ENCODE measurements at regions not wholly inside any gene's neighbourhood (a gene's known extent, or its start where the extent isn't known, plus 50 kb on each side); places are given as distances from the start of the nearest gene placed in this dataset.
"Not testable (repeated sequence)": the region's sequence is repeated elsewhere in the genome, so short reads cannot be mapped to it uniquely, and the experiment has no call there.

DNA sequence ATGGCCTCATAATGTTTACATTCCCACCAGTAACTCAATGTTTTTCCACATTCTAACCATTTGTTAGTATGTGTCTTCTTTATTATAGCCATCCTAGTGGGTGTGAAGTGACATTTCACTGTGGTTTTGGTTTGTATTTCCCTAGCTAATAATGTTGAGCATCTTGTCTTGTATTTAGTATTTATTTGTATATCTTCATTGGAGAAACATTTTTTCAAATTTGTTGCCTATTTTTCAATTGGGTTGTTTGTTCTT is 144.8 kb upstream of the NBPF19 start:
- not testable (repeated sequence) for H3K27ac Mint-ChIP-seq; H3K4me1 Mint-ChIP-seq (ENCODE audit: low read depth); H3K27me3 Mint-ChIP-seq (ENCODE audit: insufficient read depth); DNase-seq; H3K9me3 Mint-ChIP-seq; H3K36me3 Mint-ChIP-seq (ENCODE audit: low read depth); H3K4me3 Mint-ChIP-seq

DNA sequence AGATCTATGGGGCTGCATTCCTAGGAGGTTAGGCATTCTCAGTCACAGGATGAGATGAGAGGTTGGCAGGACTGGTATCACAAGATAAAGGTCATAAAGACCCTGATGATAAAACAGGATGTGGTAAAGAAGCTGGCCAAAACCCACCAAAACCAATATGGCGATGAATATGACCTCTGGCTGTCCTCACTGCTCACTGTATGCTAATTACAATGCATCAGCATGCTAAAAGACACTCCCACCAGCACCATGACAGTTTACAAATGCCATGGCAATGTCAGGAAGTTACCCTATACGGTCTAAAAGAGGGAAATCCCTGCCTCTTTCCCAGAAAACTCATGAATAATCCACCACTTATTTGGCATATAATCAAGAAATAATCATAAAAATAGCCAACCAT is 138.8 kb upstream of the NBPF19 start:
- not testable (repeated sequence) for H3K27ac Mint-ChIP-seq; H3K36me3 Mint-ChIP-seq (ENCODE audit: low read depth); DNase-seq; H3K4me1 Mint-ChIP-seq (ENCODE audit: low read depth); H3K9me3 Mint-ChIP-seq; H3K4me3 Mint-ChIP-seq; H3K27me3 Mint-ChIP-seq (ENCODE audit: insufficient read depth)

DNA sequence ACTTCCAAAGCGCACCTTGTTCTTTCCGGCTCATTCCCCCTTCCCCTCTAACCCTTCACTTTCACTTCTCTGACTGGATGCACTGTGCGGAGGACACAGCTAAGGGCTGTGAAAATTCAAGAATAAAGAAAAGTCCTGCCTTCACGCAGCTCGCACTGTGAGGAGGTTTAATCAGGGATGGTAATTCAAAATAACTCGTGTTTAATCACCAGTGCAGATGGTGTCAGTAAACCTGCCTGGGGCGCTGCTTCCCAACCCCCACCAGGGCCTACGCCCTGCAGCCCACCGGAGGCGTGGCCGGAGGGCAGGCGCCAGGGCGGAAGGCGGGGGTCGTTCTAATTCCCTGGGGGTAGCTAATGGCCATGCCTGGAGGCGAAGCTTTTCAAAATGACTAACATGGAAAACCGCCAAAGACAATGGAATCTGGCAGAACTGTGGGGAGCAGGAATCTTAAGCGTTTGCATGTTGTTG is 136.6 kb upstream of the NBPF19 start:
- not testable (repeated sequence) for H3K36me3 Mint-ChIP-seq (ENCODE audit: low read depth)

DNA sequence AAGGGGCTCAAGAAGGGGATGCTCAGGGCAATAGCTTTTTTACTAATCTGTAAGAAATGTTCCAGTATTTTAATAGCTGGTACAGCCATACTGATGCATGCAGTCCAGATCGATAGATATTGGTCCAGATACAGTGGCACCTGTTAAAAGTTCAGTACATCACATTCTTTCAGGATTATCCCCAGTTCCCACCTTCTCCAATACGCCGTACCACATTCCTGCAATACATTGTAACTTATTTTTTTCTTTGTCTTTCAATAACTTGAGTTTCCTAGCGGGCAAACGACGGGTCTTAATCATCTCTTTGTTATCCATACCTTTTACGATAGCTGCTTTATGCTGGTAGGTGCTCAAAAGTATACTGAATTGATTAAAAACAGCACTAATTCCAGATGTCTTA is 136.1 kb upstream of the NBPF19 start:
- H3K36me3 Mint-ChIP-seq (ENCODE audit: low read depth); H3K4me1 Mint-ChIP-seq (ENCODE audit: low read depth); H3K27me3 Mint-ChIP-seq (ENCODE audit: insufficient read depth); H3K4me3 Mint-ChIP-seq; H3K9me3 Mint-ChIP-seq; DNase-seq; H3K27ac Mint-ChIP-seq: not testable (repeated sequence)

More for the DNA sequence above, 136.6 kb upstream of the NBPF19 start:
- not testable (repeated sequence) for H3K4me1 Mint-ChIP-seq (ENCODE audit: low read depth); H3K27ac Mint-ChIP-seq; H3K4me3 Mint-ChIP-seq; H3K27me3 Mint-ChIP-seq (ENCODE audit: insufficient read depth); DNase-seq; H3K9me3 Mint-ChIP-seq

DNA sequence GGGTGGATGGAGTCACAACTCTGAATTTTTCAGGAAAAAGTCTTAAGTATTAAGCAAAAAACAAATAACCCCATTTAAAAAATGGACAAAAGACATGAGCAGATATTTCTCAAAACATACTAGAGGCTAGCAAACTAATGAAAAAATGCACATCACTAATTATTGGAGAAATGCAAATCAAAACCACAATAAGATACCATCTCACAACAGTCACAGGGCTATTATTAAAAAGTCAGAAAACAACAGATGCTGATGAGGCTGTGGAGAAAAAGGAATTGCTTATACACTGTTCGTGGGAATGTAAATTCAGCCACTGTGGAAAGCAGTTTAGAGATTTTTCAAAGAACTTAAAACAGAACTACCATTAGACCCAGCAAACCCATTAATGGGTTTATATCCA is 125.4 kb upstream of the NBPF19 start:
- H3K27ac Mint-ChIP-seq; H3K4me3 Mint-ChIP-seq; H3K4me1 Mint-ChIP-seq (ENCODE audit: low read depth); DNase-seq; H3K27me3 Mint-ChIP-seq (ENCODE audit: insufficient read depth); H3K9me3 Mint-ChIP-seq; H3K36me3 Mint-ChIP-seq (ENCODE audit: low read depth): not testable (repeated sequence)

DNA sequence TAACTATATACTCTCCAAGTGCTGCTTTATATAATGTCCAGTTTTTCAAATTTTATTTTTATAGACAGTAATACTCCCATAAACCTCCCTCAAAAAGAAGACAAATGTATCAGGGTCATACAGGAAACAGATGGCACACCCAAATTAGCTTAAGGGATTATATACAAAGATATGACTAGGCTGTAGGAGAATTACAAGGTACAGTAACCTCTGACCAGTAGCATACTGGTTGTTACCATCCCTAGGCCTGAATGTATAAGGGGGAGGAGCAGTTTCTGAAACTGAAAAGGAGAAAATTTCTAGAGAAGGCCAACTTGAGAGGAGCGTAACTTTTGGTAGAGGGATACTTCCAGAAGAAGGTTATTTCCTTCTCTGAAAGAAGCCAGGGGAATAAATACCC is 122.6 kb upstream of the NBPF19 start:
- not testable (repeated sequence) for H3K27me3 Mint-ChIP-seq (ENCODE audit: insufficient read depth); H3K4me3 Mint-ChIP-seq; H3K36me3 Mint-ChIP-seq (ENCODE audit: low read depth); H3K27ac Mint-ChIP-seq; H3K4me1 Mint-ChIP-seq (ENCODE audit: low read depth); H3K9me3 Mint-ChIP-seq; DNase-seq

DNA sequence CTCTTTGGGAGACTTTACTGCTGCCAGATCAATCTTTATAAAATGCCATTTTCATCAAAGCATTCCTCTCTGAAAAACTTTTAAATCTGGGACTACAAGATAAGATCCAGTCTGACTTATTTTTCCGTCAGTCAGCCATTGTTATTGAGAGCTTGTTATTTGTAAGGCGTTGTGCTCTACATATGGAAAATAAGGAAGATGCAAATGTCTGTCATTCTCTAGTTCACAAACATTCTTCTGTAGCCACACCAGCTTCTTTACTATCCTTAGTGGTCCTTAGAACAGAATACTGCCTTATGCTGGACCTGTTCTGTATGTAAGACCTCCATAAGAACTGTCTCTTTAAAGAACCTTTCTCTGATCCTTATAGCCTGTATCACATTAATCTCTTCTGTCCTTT is 120.3 kb upstream of the NBPF19 start:
- DNase-seq; H3K9me3 Mint-ChIP-seq; H3K27me3 Mint-ChIP-seq (ENCODE audit: insufficient read depth); H3K27ac Mint-ChIP-seq; H3K4me1 Mint-ChIP-seq (ENCODE audit: low read depth); H3K4me3 Mint-ChIP-seq; H3K36me3 Mint-ChIP-seq (ENCODE audit: low read depth): not testable (repeated sequence)

DNA sequence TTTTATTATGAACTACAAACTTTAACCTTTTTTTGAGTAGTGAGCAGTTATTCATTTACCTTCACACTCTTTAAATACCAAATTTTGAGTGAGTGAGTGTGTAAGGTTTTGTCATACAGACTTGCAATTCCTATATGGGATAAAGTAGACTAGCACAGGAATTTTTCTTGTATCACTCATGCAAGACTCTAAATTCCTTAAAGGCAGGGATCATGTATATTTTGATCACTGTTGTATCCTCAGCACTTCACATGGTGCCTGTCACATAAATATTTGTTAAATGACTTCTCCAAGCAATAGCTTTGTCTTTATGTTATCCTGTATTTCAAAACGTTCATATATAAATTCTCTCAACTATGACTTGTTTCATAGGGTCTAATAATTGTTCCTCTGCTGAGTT is 119.1 kb upstream of the NBPF19 start:
- H3K27ac Mint-ChIP-seq; H3K9me3 Mint-ChIP-seq; H3K4me3 Mint-ChIP-seq; DNase-seq; H3K27me3 Mint-ChIP-seq (ENCODE audit: insufficient read depth); H3K36me3 Mint-ChIP-seq (ENCODE audit: low read depth); H3K4me1 Mint-ChIP-seq (ENCODE audit: low read depth): not testable (repeated sequence)

DNA sequence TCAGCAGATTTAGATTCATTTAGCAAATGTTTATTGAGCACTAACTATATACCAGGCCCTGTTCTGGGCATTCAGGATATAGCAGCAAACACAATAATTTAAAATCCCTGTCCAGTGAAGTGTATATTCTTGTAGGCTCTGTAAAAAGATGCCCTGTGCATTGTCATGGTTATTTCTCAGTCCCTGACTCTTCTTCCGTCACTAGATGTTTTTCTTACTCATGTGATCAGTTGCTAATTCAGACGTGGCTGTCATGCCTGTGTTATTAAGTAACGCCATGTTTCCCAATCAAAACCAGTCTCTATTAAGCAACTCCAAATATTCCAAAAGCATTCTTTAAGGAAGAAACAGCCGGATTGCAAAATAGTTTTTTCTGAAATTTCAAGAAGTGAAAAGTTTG is 118.7 kb upstream of the NBPF19 start:
- not testable (repeated sequence) for H3K9me3 Mint-ChIP-seq; H3K27ac Mint-ChIP-seq; H3K4me1 Mint-ChIP-seq (ENCODE audit: low read depth); H3K36me3 Mint-ChIP-seq (ENCODE audit: low read depth); H3K27me3 Mint-ChIP-seq (ENCODE audit: insufficient read depth); H3K4me3 Mint-ChIP-seq; DNase-seq

DNA sequence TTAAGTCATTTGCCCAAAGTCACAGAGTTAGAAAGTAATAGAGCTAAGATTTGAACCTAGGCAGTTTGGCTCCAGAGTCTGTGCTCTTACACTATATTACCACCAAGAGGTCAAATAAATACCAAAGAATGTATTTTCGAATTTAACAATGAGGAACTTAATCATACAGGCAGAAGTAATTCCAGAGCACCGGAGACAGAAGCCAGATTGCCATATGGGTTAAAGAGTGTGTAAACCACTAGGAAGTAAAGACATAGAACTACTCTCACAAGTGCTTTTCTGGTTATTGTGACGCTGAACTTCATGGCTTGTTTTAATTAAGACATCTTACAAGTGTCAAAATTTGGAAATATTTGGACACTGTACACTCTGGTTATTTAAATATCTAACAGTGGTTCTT is 114.5 kb upstream of the NBPF19 start:
- not testable (repeated sequence) for H3K4me3 Mint-ChIP-seq; H3K36me3 Mint-ChIP-seq (ENCODE audit: low read depth); H3K9me3 Mint-ChIP-seq; H3K27ac Mint-ChIP-seq; H3K4me1 Mint-ChIP-seq (ENCODE audit: low read depth); DNase-seq; H3K27me3 Mint-ChIP-seq (ENCODE audit: insufficient read depth)

DNA sequence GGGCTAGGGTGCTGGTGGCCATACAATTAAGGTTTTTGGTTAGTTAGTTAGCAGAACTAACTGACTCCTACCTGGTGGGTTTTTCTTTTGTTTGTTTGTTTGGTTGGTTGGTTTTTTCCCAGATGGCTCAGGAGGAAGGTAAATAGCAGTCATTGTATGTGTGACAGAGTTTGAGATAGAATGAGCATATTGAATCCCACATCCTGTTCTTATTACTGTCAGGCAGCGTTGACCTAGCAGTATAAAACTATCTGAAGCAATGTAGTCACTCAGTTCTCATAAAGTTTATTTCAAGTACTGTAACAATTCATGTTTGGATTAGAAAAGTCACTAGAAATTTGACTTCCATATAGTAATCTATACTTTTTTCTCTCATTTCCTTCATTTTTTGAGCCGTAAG is 113.5 kb upstream of the NBPF19 start:
- not testable (repeated sequence) for H3K36me3 Mint-ChIP-seq (ENCODE audit: low read depth); H3K9me3 Mint-ChIP-seq; H3K27ac Mint-ChIP-seq; DNase-seq; H3K27me3 Mint-ChIP-seq (ENCODE audit: insufficient read depth); H3K4me3 Mint-ChIP-seq; H3K4me1 Mint-ChIP-seq (ENCODE audit: low read depth)

DNA sequence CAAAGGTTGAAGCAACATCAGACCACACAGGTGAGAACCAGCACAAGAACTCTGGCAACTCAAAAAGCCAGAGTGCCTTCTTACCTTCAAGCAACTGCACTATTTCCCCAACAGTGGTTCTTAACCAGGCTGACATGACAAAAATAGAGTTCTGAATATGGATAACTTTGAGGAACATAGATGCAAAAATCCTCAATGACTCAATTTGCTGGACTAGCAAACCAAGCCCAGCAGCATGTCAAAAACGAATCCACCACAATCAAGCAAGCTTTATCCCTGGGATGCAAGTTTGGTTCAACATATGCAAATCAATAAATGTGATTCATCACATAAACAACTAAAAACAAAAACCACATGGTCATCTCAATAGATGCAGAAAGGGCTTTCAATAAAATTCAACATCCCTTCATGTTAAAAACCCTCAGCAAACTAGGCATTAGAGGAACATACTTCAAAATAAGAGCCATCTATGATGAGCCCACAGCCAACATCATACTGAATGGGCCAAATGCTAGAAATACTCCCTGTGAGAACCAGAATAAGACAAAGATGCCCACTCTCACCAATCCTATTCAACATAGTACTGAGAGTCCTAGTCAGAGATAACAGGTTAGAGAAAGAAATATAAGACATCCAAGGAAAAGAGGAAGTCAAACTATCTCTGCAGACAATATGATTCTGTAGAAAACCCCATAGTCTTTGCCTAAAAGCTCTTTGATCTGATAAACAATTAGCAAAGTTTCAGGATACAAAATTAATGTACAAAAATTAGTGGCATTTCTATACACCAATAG is 110.5 kb upstream of the NBPF19 start:
- not testable (repeated sequence) for H3K27ac Mint-ChIP-seq; H3K27me3 Mint-ChIP-seq (ENCODE audit: insufficient read depth); H3K9me3 Mint-ChIP-seq; DNase-seq; H3K36me3 Mint-ChIP-seq (ENCODE audit: low read depth); H3K4me3 Mint-ChIP-seq; H3K4me1 Mint-ChIP-seq (ENCODE audit: low read depth)

DNA sequence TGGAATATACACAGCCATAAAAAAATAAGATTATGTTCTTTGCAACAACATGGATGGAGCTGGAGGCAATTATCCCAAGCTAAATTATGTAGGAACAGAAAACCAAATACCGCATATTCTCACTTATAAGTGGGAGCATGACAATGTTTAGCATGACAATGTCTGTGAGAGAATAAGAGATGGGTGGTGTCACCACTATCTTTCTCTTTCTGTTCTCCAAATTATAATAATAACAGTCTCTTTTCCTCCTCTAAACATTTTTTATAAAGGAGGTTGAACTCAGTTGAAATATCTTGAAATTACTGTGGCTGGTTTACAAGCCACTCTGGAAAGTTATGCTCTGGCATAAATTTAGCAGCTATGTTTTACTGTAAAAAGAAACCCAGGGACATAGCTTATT is 108.4 kb upstream of the NBPF19 start:
- not testable (repeated sequence) for H3K27me3 Mint-ChIP-seq (ENCODE audit: insufficient read depth); H3K4me1 Mint-ChIP-seq (ENCODE audit: low read depth); DNase-seq; H3K4me3 Mint-ChIP-seq; H3K9me3 Mint-ChIP-seq; H3K27ac Mint-ChIP-seq; H3K36me3 Mint-ChIP-seq (ENCODE audit: low read depth)

DNA sequence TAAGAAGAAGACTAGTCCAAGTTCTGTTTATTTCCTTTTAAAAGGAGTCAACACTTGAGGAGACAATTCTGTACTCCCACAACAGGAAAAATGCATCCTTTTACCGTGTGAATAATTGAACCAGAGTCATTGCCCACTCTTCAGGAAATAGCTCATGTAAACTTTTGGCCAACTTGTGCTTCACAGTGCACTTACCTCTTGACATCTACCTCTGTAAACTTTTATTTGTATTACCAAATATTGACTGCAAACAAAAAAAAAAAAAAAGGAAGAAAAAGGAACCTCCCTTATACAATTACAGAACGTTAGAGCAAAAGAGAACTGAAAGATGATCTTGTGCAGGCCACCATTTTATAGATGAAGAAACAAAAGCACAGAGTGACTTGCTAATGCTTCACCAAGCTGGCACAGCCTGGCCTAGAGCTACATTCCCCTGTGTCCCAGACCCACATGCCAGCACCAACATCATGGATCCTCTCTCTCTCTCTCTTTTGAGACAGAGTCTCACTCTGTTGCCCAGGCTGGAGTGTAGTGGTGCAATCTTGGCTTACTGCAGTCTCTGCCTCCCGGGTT is 107.3 kb upstream of the NBPF19 start:
- not testable (repeated sequence) for H3K4me1 Mint-ChIP-seq (ENCODE audit: low read depth); DNase-seq; H3K4me3 Mint-ChIP-seq; H3K9me3 Mint-ChIP-seq; H3K36me3 Mint-ChIP-seq (ENCODE audit: low read depth); H3K27me3 Mint-ChIP-seq (ENCODE audit: insufficient read depth); H3K27ac Mint-ChIP-seq

DNA sequence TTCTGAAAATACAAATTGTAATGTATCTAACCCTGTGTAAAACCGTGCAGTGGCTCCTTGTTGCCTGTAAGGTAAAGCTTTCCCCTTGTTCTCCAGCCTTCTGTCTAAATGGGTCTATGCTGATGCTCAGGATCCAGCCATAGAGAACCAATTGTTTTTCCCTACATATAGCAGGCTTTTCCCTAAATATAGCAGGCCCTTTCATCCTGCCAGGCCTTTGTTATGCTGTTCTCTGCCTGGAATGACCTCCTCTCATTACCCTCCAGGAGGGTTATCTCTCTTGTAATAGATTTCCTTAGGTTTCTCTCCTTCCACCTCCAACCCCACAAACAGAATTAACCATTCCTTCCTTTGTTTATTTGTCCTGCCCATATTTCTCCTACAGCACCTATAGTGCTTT is 106.5 kb upstream of the NBPF19 start:
- H3K4me3 Mint-ChIP-seq; DNase-seq; H3K4me1 Mint-ChIP-seq (ENCODE audit: low read depth); H3K27ac Mint-ChIP-seq; H3K9me3 Mint-ChIP-seq; H3K27me3 Mint-ChIP-seq (ENCODE audit: insufficient read depth); H3K36me3 Mint-ChIP-seq (ENCODE audit: low read depth): not testable (repeated sequence)
